Stimulated activated memory B cell treated with anti-CD40 and anti-IgM and Interleukin-4, amounts not matched to agents 10 μg/mL and 1 μg/mL and 100 μg/mL, for 72 hours (primary cell): ENCODE measurements at regions not wholly inside any gene's neighbourhood (a gene's known extent, or its start where the extent isn't known, plus 50 kb on each side); places are given as distances from the start of the nearest gene placed in this dataset.
A peak's percentile ranks its signal among the peaks of the same experiment; 100 is the strongest.

Experiments
- ATAC-seq: fragments of 150-1000 bp; cut with Tn5 transposase; 2 replicates; pipeline ENCODE4 v1.10.0; 2021
- H3K27ac Mint-ChIP-seq: one replicate; pipeline ENCODE4 v1.8.0; 2022; ENCODE audit warnings: mild to moderate bottlenecking, mixed read lengths
- H3K27me3 Mint-ChIP-seq: one replicate; pipeline ENCODE4 v1.8.0; 2022; ENCODE audit warnings: mixed read lengths
- H3K36me3 Mint-ChIP-seq: one replicate; pipeline ENCODE4 v1.8.0; 2022; ENCODE audit warnings: mixed read lengths
- H3K4me1 Mint-ChIP-seq: one replicate; pipeline ENCODE4 v1.8.0; 2022; ENCODE audit warnings: mixed read lengths
- H3K4me3 Mint-ChIP-seq: one replicate; pipeline ENCODE4 v1.8.0; 2022; ENCODE audit warnings: mild to moderate bottlenecking, moderate library complexity, mixed read lengths
- H3K9me3 Mint-ChIP-seq: one replicate; pipeline ENCODE4 v1.8.0; 2022; ENCODE audit warnings: mixed read lengths

DNA sequence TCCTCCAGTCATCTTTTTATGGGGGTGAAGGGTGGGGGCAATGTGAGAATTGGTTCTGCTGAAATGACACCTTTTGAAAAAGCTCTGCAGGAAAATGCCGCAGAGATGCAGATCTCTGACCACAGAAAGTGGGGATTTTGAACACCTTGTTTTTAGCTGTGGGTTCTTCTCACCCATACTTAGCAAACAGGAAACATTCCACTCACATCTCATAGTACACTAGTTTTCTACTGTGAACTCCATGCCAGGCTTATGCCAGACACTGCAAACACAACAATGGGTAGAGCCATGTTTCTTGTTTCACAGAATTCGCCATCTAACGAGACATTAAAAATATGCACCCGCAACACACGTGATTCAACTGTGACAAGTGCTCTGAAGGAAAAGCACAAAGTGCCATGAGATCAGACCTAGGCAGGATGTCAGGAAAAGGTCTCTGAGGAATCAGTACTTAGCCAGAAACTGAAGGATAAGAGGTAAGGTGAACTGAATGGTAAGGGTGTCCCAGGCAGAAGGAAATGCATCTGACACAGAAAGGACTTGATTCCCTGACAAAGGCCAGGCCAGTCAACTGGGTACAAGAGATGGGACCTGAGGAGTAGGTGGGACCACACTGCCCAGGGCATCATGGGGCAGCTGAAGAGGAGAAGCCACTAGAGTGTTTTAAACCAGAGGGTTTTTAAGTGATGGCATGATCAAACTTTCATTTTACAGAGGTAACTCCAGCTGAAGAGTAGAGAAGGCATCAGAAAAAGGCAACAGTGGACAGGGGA is 83.8 kb upstream of the JAK1 start:
- H3K27me3 Mint-ChIP-seq = no peaks in the 10 kb centered on the region
- H3K4me1 Mint-ChIP-seq = no peaks in the 10 kb centered on the region
- no peak overlapping the region for H3K4me3 Mint-ChIP-seq
- no peak for ATAC-seq
- no peak overlapping the region for H3K27ac Mint-ChIP-seq
- H3K36me3 Mint-ChIP-seq = peaks cover 8% of the 10 kb centered on the region
- no peaks in the 10 kb centered on the region for H3K9me3 Mint-ChIP-seq

DNA sequence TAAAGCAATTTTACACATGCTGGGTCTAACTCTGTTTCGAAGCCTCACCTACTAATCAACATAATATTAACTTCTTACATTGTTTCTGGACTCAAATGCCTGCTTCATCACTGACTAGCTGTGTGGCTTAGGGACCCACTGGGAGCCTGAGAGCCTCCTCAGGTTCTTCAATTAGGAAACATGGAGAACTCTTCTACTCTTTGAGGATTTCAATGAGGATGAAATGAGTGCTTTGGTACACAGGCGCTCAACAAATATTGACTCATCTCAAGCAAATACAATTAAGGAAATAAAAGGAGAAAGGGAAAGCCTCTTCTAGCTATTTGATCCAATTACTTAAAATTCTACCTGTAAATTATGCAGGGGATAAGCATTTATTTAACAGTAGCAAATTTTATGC is 84.4 kb upstream of the JAK1 start:
- H3K9me3 Mint-ChIP-seq = no peaks in the 10 kb centered on the region
- ATAC-seq = no peak
- no peaks in the 10 kb centered on the region for H3K4me1 Mint-ChIP-seq
- no peak overlapping the region for H3K4me3 Mint-ChIP-seq
- H3K27ac Mint-ChIP-seq = no peak overlapping the region
- peaks cover 9% of the 10 kb centered on the region for H3K36me3 Mint-ChIP-seq
- H3K27me3 Mint-ChIP-seq = no peaks in the 10 kb centered on the region

DNA sequence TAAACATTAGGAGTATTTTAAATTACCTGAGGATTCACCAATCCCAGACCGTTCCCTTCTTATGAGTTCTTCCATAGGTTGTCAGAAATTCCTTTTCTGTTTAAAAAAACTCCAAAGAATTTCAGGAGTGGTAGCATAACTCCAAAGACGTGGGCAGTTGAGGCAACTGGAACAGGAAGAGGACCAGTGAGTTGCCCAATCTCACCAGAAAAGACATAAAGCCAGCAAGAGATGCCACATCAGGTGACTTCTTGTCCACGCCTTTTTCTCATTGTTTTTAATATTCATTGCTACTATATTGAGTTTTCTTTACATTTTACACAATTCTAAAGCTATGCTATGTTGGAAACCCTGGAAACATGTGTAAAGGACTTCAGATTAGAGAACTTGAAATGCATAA is 88.1 kb upstream of the JAK1 start:
- ATAC-seq = no peak
- H3K27ac Mint-ChIP-seq = no peak overlapping the region
- H3K4me3 Mint-ChIP-seq = no peak overlapping the region
- no peaks in the 10 kb centered on the region for H3K9me3 Mint-ChIP-seq
- peaks cover 17% of the 10 kb centered on the region for H3K36me3 Mint-ChIP-seq
- H3K4me1 Mint-ChIP-seq = no peaks in the 10 kb centered on the region
- H3K27me3 Mint-ChIP-seq = no peaks in the 10 kb centered on the region

- Mint-ChIP-seq H3K27me3 (no peaks in the 10 kb centered on the region), H3K9me3 (no peaks in the 10 kb centered on the region), H3K36me3 (peaks cover 17% of the 10 kb centered on the region), H3K27ac (no peak overlapping the region), H3K4me1 (peaks cover 9% of the 10 kb centered on the region), H3K4me3 (no peak overlapping the region)
- ATAC-seq = no peak
Measured at GRCh38 chr1:65055747-65056146, 89.4 kb upstream of the JAK1 start.

- H3K4me1 Mint-ChIP-seq = peaks cover 12% of the 10 kb centered on the region
- no peaks in the 10 kb centered on the region for H3K27me3 Mint-ChIP-seq
- no peak overlapping the region for H3K4me3 Mint-ChIP-seq
- no peaks in the 10 kb centered on the region for H3K9me3 Mint-ChIP-seq
- peak; percentile 39 for ATAC-seq
- H3K36me3 Mint-ChIP-seq = peaks cover 17% of the 10 kb centered on the region
- no peak overlapping the region for H3K27ac Mint-ChIP-seq
Measured at GRCh38 chr1:65056234-65056633, 89.9 kb upstream of the JAK1 start.

DNA sequence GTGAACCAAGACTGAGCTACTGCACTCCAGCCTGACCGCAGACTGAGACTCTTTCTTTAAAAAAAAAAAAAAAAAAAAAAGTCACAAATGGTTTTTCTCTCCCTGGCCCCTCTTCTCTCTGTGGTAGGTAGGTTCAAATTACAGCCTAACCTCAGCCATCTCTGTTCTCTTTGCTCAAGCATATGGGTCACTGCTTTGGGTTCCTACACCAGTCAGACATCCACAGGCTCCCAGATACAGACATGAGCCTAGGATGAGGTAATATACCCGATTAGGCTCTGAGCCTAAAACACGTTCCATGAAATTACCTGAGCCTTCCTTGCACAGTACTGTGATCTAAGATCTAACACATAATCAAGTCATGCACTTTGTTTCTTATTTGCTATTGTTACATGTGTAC is 90.5 kb upstream of the JAK1 start:
- Mint-ChIP-seq H3K27me3 (no peaks in the 10 kb centered on the region), H3K36me3 (peaks cover 17% of the 10 kb centered on the region), H3K27ac (no peak overlapping the region), H3K4me1 (peaks cover 13% of the 10 kb centered on the region), H3K9me3 (no peaks in the 10 kb centered on the region), H3K4me3 (no peak overlapping the region)
- ATAC-seq = no peak

DNA sequence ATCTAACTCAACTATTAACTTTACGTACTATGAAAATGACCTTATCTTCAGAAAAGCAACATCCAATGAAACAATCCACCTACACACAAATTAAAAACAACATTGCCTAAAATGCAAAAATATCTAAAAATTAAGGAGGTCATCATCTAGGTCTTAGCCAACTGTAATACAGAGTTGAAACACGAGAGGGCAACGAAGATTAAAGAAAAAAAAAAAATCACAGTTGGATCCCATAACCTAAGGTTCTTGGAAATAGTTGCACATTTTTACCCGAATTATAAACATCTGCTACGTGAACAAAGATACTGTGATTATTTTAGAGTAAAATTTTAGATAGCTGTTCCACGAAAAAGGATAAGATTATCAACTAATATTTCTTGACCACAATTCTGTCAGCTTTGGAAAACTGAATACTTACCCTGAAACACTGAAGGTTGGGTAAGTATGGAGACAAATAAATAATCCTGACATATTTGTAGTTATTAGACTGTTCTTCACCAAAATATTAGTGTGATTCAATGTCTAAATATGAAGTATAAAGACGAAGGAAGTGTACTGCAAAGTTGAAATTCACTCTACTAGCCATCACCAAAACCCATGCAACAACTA is 88.0 kb upstream of the AK4 start:
- ATAC-seq = no peak
- no peak overlapping the region for H3K4me3 Mint-ChIP-seq
- no peaks in the 10 kb centered on the region for H3K9me3 Mint-ChIP-seq
- H3K27me3 Mint-ChIP-seq = no peaks in the 10 kb centered on the region
- H3K4me1 Mint-ChIP-seq = peaks cover 40% of the 10 kb centered on the region
- no peak overlapping the region for H3K27ac Mint-ChIP-seq
- peaks cover 10% of the 10 kb centered on the region for H3K36me3 Mint-ChIP-seq

DNA sequence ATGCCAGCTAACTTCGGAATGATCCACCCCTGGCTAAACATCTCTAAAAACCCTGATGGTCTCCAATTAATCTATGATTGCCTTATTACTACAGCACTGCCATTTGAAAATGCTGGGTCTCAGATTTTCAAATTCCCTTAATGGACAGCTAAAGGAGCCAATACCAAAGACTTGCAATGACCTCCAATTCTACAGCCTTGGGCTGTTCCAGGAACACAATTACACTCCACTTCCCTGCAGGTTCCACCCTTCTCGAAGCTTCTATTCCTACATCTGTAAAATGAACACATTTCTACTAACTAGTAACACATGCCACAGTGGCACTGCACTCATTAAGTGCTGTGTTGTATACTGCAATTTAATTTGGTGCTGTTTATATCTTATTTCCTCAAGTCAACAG is 85.7 kb upstream of the AK4 start:
- Mint-ChIP-seq H3K27me3 (no peaks in the 10 kb centered on the region), H3K36me3 (peaks cover under 1% of the 10 kb centered on the region), H3K27ac (peak overlapping the region; percentile 29), H3K4me3 (no peak overlapping the region), H3K9me3 (no peaks in the 10 kb centered on the region), H3K4me1 (peaks cover 59% of the 10 kb centered on the region)
- no peak for ATAC-seq

- Mint-ChIP-seq H3K36me3 (no peaks in the 10 kb centered on the region), H3K4me3 (no peak overlapping the region), H3K27me3 (no peaks in the 10 kb centered on the region), H3K9me3 (no peaks in the 10 kb centered on the region), H3K4me1 (peaks cover 59% of the 10 kb centered on the region), H3K27ac (peak overlapping the region; percentile 29)
- no peak for ATAC-seq
Measured at GRCh38 chr1:65063025-65063424, 85.0 kb upstream of the AK4 start.

GRCh38 chr1:65064981-65065380 is 83.0 kb upstream of the AK4 start:
- H3K4me1 Mint-ChIP-seq = peaks cover 63% of the 10 kb centered on the region
- peak overlapping the region; percentile 98 for H3K27ac Mint-ChIP-seq
- no peaks in the 10 kb centered on the region for H3K36me3 Mint-ChIP-seq
- H3K4me3 Mint-ChIP-seq = no peak overlapping the region
- H3K27me3 Mint-ChIP-seq = no peaks in the 10 kb centered on the region
- H3K9me3 Mint-ChIP-seq = no peaks in the 10 kb centered on the region
- no peak for ATAC-seq

- peaks cover 58% of the 10 kb centered on the region for H3K4me1 Mint-ChIP-seq
- H3K4me3 Mint-ChIP-seq = peak overlapping the region; percentile 99
- no peaks in the 10 kb centered on the region for H3K27me3 Mint-ChIP-seq
- peak overlapping the region; percentile 98 for H3K27ac Mint-ChIP-seq
- no peaks in the 10 kb centered on the region for H3K36me3 Mint-ChIP-seq
- no peak for ATAC-seq
- H3K9me3 Mint-ChIP-seq = no peaks in the 10 kb centered on the region
Measured at GRCh38 chr1:65065524-65066418, 82.2 kb upstream of the AK4 start.

DNA sequence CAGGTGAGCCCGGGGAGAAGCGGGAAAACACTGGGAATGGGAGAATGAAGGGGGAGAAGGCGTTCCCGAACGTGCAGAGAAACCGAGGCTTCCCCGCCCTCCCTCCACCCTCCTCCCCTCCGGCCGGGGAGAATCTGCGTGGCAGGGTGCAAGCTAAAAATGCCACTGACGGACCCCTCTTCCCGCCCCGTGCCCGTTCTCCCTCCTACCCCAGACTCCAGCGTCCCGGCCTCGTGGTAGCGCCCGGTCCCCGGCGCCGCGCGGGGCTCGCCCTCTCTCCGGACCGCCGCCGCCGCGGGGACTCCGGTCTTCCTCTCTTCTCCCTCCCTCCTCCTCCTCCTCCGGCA is 81.6 kb upstream of the AK4 start:
- H3K4me1 Mint-ChIP-seq = peaks cover 55% of the 10 kb centered on the region
- no peaks in the 10 kb centered on the region for H3K9me3 Mint-ChIP-seq
- H3K36me3 Mint-ChIP-seq = no peaks in the 10 kb centered on the region
- no peaks in the 10 kb centered on the region for H3K27me3 Mint-ChIP-seq
- peak overlapping the region; percentile 98 for H3K27ac Mint-ChIP-seq
- H3K4me3 Mint-ChIP-seq = peak overlapping the region; percentile 99
- peak; percentile 37 for ATAC-seq

DNA sequence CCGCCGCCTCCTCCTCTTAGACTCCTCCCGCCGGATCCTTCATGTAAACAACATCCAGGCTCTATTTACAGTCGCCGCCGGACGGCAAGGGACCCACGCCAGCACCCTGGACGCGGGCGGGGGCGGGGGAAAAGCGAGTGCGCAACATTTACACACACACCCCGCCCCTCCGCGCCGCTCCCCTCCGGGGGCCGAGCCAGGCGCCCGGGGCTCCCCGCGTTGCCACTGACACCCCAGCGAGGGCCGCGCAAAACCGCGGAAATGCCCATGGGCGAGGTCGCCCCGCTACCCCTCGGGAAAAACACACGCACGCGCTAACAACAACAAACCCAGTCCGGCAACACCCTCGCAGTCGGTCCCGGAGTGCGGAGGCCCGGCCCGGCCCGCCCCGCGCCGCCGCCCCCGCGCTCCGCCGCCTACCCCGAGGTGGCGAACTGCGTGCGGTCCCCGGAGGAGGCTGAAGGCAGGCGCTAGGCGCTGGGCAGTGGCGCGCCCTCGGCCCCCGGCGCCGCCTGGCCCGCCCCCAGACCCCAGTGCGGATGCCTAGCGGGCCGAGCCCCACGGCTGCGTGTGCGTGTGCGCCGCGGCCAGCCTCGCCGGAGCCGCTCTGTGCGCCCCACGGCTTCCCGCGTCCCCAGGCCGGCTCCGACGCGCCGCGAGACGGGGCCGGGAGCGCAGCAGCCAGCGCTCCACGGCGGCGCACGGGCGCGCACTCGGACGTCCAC is 81.1 kb upstream of the AK4 start:
- Mint-ChIP-seq H3K4me1 (peaks cover 53% of the 10 kb centered on the region), H3K27ac (peak overlapping the region; percentile 98), H3K27me3 (no peaks in the 10 kb centered on the region), H3K9me3 (no peaks in the 10 kb centered on the region), H3K4me3 (peak overlapping the region; percentile 99), H3K36me3 (no peaks in the 10 kb centered on the region)
- peak; percentile 87 for ATAC-seq

DNA sequence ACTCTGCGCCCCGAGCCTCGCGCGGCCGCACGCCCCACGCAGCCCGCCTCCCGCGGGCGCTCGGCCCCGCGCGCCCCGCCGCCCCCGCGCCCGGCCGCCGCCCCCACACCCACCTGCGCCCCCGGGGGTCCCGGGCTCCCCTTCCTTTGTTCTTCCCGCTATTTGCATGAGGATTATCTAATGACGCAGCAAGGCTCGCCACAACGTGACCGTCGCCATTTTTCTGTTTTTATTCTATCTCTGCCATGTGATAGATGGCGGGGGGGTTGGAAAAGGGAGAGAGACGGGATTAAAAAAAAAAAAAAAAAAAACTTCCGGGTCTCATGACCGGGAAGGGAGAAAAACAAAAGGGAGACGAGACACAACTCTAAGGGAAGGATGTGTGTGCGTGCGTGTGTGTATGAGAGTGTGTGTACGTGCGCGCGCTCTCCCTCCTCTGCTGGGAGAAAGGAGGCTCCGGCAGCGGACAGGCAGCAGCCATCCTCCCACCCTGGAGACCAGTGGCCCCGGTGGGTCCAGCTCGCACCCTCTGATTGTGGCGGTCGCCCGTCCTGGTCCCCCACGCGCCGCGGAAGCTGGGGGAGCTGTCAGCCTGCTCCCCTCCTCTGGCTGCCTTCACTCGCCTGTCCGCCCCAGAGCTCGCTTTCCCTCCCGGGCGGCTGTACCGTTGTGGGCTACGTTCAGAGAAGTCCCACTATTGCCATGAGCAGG is 80.4 kb upstream of the AK4 start:
- H3K9me3 Mint-ChIP-seq = no peaks in the 10 kb centered on the region
- H3K36me3 Mint-ChIP-seq = no peaks in the 10 kb centered on the region
- no peaks in the 10 kb centered on the region for H3K27me3 Mint-ChIP-seq
- peak overlapping the region; percentile 79 for H3K4me3 Mint-ChIP-seq
- peak; percentile 53 for ATAC-seq
- peak overlapping the region; percentile 98 for H3K27ac Mint-ChIP-seq
- H3K4me1 Mint-ChIP-seq = peaks cover 47% of the 10 kb centered on the region
